ENCODE measurements at regions not wholly inside any gene's neighbourhood (a gene's known extent, or its start where the extent isn't known, plus 50 kb on each side); places are given as distances from the start of the nearest gene placed in this dataset.

- no peak for TF ChIP-seq EZH2 (IDR thresholded peaks at IDR 0.05; ENCODE audit: borderline replicate concordance, control insufficient read depth, low read depth, low read length)
- TF ChIP-seq CTCF (IDR thresholded peaks at IDR 0.05 in 2 of 3, conservative IDR thresholded peaks at IDR 0.05 in 1 of 3; ENCODE audit: control insufficient read depth in 2 of 3, extremely low read depth in 1 of 3, insufficient read depth in 1 of 3, low read depth in 3 of 3, low read length in 3 of 3) = no peak
- TF ChIP-seq YY1 (IDR thresholded peaks at IDR 0.05; ENCODE audit: low read depth, low read length) = no peak
- TF ChIP-seq SIN3A (IDR thresholded peaks at IDR 0.05; ENCODE audit: low read depth, low read length) = no peak
- TF ChIP-seq MAX (IDR thresholded peaks at IDR 0.05; ENCODE audit: low read depth, low read length) = no peak
- no peak for TF ChIP-seq USF2 (IDR thresholded peaks at IDR 0.05; ENCODE audit: borderline replicate concordance, low read depth, low read length)
- no peak for TF ChIP-seq MYC (IDR thresholded peaks at IDR 0.05; ENCODE audit: insufficient read depth, insufficient read length, insufficient replicate concordance, low read length, severe bottlenecking)
- TF ChIP-seq RFX5 (IDR thresholded peaks at IDR 0.05; ENCODE audit: low read depth, low read length) = no peak
- no peak for TF ChIP-seq CREM (IDR thresholded peaks at IDR 0.05; ENCODE audit: low read depth)
- no peak for TF ChIP-seq CEBPZ (IDR thresholded peaks at IDR 0.05; ENCODE audit: low read depth, low read length)
- TF ChIP-seq BHLHE40 (IDR thresholded peaks at IDR 0.05; ENCODE audit: borderline replicate concordance in 1 of 2, low read depth in 2 of 2, low read length in 1 of 2) = no peak
- TF ChIP-seq BCL3 (IDR thresholded peaks at IDR 0.05; ENCODE audit: borderline replicate concordance, insufficient read depth, low read depth, low read length, poor library complexity, severe bottlenecking) = no peak
- TF ChIP-seq FOS (IDR thresholded peaks at IDR 0.05; ENCODE audit: borderline replicate concordance, extremely low read depth, insufficient read length) = no peak
- no peak for TF ChIP-seq RAD21 (IDR thresholded peaks at IDR 0.05; ENCODE audit: insufficient read depth, low read depth, low read length)
These were observed 480.4 kb upstream of the ZNF608 start for GRCh38 chr5:125226825-125227224.

Measured in GM12878 (cell line).